SK-N-SH treated with all-trans-retinoic acid at 6 μM for 48 hours (cell line): ENCODE measurements at regions not wholly inside any gene's neighbourhood (a gene's known extent, or its start where the extent isn't known, plus 50 kb on each side); places are given as distances from the start of the nearest gene placed in this dataset.

Experiments
- CREB5 ChIP-seq: fragments of 250-450 bp; sonication (Bioruptor Pico); IDR thresholded peaks from 2 replicates; pipeline ENCODE4 v1.5.1; 2020; ENCODE audit warnings: low read depth, mild to moderate bottlenecking, moderate library complexity
- ESRRG ChIP-seq: fragments of 250-450 bp; sonication (Bioruptor Pico); IDR thresholded peaks from 2 replicates; pipeline ENCODE4 v1.6.1; 2021; ENCODE audit warnings: mild to moderate bottlenecking
- GLIS3 ChIP-seq: fragments of 250-450 bp; sonication (Bioruptor Pico); IDR thresholded peaks from 2 replicates; pipeline ENCODE4 v1.5.0; 2020; ENCODE audit warnings: mild to moderate bottlenecking, moderate library complexity
- ISL1 ChIP-seq: fragments of 250-450 bp; sonication (Bioruptor Pico); IDR thresholded peaks from 2 replicates; pipeline ENCODE4 v2.1.2; 2022; ENCODE audit warnings: mild to moderate bottlenecking, moderate library complexity
- OSR1 ChIP-seq: fragments of 250-450 bp; sonication (Bioruptor Pico); IDR thresholded peaks from 2 replicates; pipeline ENCODE4 v1.8.0; 2022; ENCODE audit warnings: moderate library complexity, mild to moderate bottlenecking, inconsistent platforms
- PATZ1 ChIP-seq: fragments of 250-450 bp; sonication (Bioruptor Pico); IDR thresholded peaks from 2 replicates; pipeline ENCODE4 v1.8.0; 2020; ENCODE audit warnings: mild to moderate bottlenecking, moderate library complexity, borderline replicate concordance
- PPARA ChIP-seq: fragments of 250-450 bp; sonication (Bioruptor Pico); IDR thresholded peaks from 2 replicates; pipeline ENCODE4 v1.5.0; 2020; ENCODE audit warnings: mild to moderate bottlenecking, borderline replicate concordance
- TSHZ2 ChIP-seq: fragments of 250-450 bp; sonication (Bioruptor Pico); IDR thresholded peaks from 2 replicates; pipeline ENCODE4 v1.5.0; 2020; ENCODE audit warnings: mild to moderate bottlenecking, moderate library complexity
- ZC3H10 ChIP-seq: fragments of 250-450 bp; sonication (Bioruptor Pico); IDR thresholded peaks from 2 replicates; pipeline ENCODE4 v1.5.1; 2021; ENCODE audit warnings: mild to moderate bottlenecking, moderate library complexity
- ZNF565 ChIP-seq: fragments of 450-650 bp; formaldehyde crosslinking; conservative IDR thresholded peaks from 2 replicates; pipeline ENCODE4 v1.5.0; 2020; ENCODE audit warnings: low read depth, mild to moderate bottlenecking, moderate library complexity
- ZNF70 ChIP-seq: fragments of 450-650 bp; formaldehyde crosslinking; IDR thresholded peaks from 2 replicates; pipeline ENCODE4 v1.5.0; 2020; ENCODE audit warnings: mild to moderate bottlenecking, moderate library complexity

- TF ChIP-seq CREB5 (CRISPR knock-in tag) (no peak), ISL1 (CRISPR knock-in tag) (no peak), PATZ1 (CRISPR knock-in tag) (no peak), OSR1 (CRISPR knock-in tag) (no peak), ZC3H10 (CRISPR knock-in tag) (no peak), GLIS3 (CRISPR knock-in tag) (no peak), ESRRG (CRISPR knock-in tag) (no peak), ZNF565 (CRISPR knock-in tag) (no peak), TSHZ2 (CRISPR knock-in tag) (no peak), PPARA (no peak), ZNF70 (CRISPR knock-in tag) (no peak)
Observed at GRCh38 chr12:87171356-87171755, 857.8 kb downstream of the C12orf50 start.
